ENCODE measurements at regions not wholly inside any gene's neighbourhood (a gene's known extent, or its start where the extent isn't known, plus 50 kb on each side); places are given as distances from the start of the nearest gene placed in this dataset.
"Not testable (repeated sequence)": the region's sequence is repeated elsewhere in the genome, so short reads cannot be mapped to it uniquely, and the experiment has no call there.

GRCh38 chr3:30469133-30469532, 137.3 kb upstream of the TGFBR2 start:
- DNase-seq (ENCODE audit: low spot score) = no peak

- DNase-seq (ENCODE audit: low spot score) = no peak
Observed at GRCh38 chr3:30470496-30470895, 135.9 kb upstream of the TGFBR2 start.

GRCh38 chr3:30471066-30471465, 135.3 kb upstream of the TGFBR2 start:
- DNase-seq (ENCODE audit: low spot score) = no peak

GRCh38 chr3:30471796-30472489, 134.5 kb upstream of the TGFBR2 start:
- no peak for DNase-seq (ENCODE audit: low spot score)

- DNase-seq (ENCODE audit: low spot score) = no peak
Observed at GRCh38 chr3:30473374-30474051, 132.9 kb upstream of the TGFBR2 start.

GRCh38 chr3:30474371-30474770, 132.0 kb upstream of the TGFBR2 start:
- DNase-seq (ENCODE audit: low spot score) = no peak

- no peak for DNase-seq (ENCODE audit: low spot score)
Observed at GRCh38 chr3:30475038-30475808, 131.2 kb upstream of the TGFBR2 start.

GRCh38 chr3:30475809-30476178, 130.6 kb upstream of the TGFBR2 start:
- DNase-seq (ENCODE audit: low spot score) = no peak

GRCh38 chr3:30476368-30477084, 129.9 kb upstream of the TGFBR2 start:
- DNase-seq (ENCODE audit: low spot score) = no peak

GRCh38 chr3:30477149-30477921, 129.1 kb upstream of the TGFBR2 start:
- DNase-seq (ENCODE audit: low spot score) = no peak

- DNase-seq (ENCODE audit: low spot score) = not testable (repeated sequence)
Observed at GRCh38 chr3:30479737-30480136, 126.7 kb upstream of the TGFBR2 start.

GRCh38 chr3:30480156-30480555, 126.2 kb upstream of the TGFBR2 start:
- DNase-seq (ENCODE audit: low spot score) = not testable (repeated sequence)

- no peak for DNase-seq (ENCODE audit: low spot score)
Observed at GRCh38 chr3:30480587-30480986, 125.8 kb upstream of the TGFBR2 start.

GRCh38 chr3:30481241-30481640, 125.2 kb upstream of the TGFBR2 start:
- DNase-seq (ENCODE audit: low spot score) = no peak

GRCh38 chr3:30484229-30484628, 122.2 kb upstream of the TGFBR2 start:
- DNase-seq (ENCODE audit: low spot score) = not testable (repeated sequence)

- no peak for DNase-seq (ENCODE audit: low spot score)
Observed at GRCh38 chr3:30486368-30486767, 120.0 kb upstream of the TGFBR2 start.

- DNase-seq (ENCODE audit: low spot score) = no peak
Observed at GRCh38 chr3:30488070-30488756, 118.2 kb upstream of the TGFBR2 start.

GRCh38 chr3:30492322-30493192, 113.8 kb upstream of the TGFBR2 start:
- DNase-seq (ENCODE audit: low spot score) = no peak

GRCh38 chr3:30493911-30494311, 112.5 kb upstream of the TGFBR2 start:
- DNase-seq (ENCODE audit: low spot score) = no peak
